ENCODE measurements at regions not wholly inside any gene's neighbourhood (a gene's known extent, or its start where the extent isn't known, plus 50 kb on each side); places are given as distances from the start of the nearest gene placed in this dataset.
A peak's percentile ranks its signal among the peaks of the same experiment; 100 is the strongest.

DNA sequence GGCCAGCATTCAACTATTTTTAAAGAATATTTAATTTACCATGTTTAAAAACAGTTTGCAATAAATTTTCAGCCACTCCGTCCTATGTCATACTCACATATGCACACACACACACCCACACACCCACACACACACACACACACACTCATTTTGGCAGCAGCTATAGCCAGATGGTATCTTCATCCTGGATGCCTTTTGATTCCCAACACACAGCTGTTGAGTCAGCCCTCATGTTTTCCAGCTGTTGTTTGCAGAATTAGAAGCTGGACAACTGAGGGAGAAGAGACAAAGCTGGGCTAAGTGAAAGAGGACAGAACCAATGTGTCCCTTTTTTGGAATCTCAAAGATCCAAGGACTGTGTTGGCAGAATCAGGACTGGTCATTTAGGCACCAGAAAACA lies 80.0 kb upstream of the EGLN3 start (continued):
- TF ChIP-seq ZBTB40 (IDR thresholded peaks at IDR 0.05) (no peak), ZBTB40 (CRISPR knock-in tag; IDR thresholded peaks at IDR 0.05) (no peak), ZNF644 (tag; IDR thresholded peaks at IDR 0.05; ENCODE audit: low read depth) (no peak), ZFX (CRISPR knock-in tag; IDR thresholded peaks at IDR 0.05) (no peak), TCF15 (CRISPR knock-in tag; IDR thresholded peaks at IDR 0.05) (no peak), NCOR1 (IDR thresholded peaks at IDR 0.05) (no peak), HCFC1 (IDR thresholded peaks at IDR 0.05; ENCODE audit: low read depth, low read length) (no peak), PHF8 (IDR thresholded peaks at IDR 0.05; ENCODE audit: borderline replicate concordance, low read length) (no peak), MYC (IDR thresholded peaks at IDR 0.05; ENCODE audit: low read depth, low read length) (no peak), MYC (CRISPR knock-in tag; IDR thresholded peaks at IDR 0.05; ENCODE audit: borderline replicate concordance, low read depth) (no peak), TOE1 (IDR thresholded peaks at IDR 0.05; ENCODE audit: borderline replicate concordance) (no peak), TOE1 (CRISPR knock-in tag; IDR thresholded peaks at IDR 0.05; ENCODE audit: borderline replicate concordance, low read depth) (no peak), PML (IDR thresholded peaks at IDR 0.05; ENCODE audit: low read length) (no peak), ZNF143 (CRISPR knock-in tag; IDR thresholded peaks at IDR 0.05) (no peak), CBFA2T2 (conservative IDR thresholded peaks at IDR 0.05) (peak; percentile 46; the same call in 1 of the 2 replicates), ZNF583 (CRISPR knock-in tag; IDR thresholded peaks at IDR 0.05) (no peak)
- TF ChIP-seq, protein P1, sequence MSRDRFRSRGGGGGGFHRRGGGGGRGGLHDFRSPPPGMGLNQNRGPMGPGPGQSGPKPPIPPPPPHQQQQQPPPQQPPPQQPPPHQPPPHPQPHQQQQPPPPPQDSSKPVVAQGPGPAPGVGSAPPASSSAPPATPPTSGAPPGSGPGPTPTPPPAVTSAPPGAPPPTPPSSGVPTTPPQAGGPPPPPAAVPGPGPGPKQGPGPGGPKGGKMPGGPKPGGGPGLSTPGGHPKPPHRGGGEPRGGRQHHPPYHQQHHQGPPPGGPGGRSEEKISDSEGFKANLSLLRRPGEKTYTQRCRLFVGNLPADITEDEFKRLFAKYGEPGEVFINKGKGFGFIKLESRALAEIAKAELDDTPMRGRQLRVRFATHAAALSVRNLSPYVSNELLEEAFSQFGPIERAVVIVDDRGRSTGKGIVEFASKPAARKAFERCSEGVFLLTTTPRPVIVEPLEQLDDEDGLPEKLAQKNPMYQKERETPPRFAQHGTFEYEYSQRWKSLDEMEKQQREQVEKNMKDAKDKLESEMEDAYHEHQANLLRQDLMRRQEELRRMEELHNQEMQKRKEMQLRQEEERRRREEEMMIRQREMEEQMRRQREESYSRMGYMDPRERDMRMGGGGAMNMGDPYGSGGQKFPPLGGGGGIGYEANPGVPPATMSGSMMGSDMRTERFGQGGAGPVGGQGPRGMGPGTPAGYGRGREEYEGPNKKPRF (IDR thresholded peaks at IDR 0.05; ENCODE audit: low read depth, low read length) = no peak
- TF ChIP-seq, protein P2, sequence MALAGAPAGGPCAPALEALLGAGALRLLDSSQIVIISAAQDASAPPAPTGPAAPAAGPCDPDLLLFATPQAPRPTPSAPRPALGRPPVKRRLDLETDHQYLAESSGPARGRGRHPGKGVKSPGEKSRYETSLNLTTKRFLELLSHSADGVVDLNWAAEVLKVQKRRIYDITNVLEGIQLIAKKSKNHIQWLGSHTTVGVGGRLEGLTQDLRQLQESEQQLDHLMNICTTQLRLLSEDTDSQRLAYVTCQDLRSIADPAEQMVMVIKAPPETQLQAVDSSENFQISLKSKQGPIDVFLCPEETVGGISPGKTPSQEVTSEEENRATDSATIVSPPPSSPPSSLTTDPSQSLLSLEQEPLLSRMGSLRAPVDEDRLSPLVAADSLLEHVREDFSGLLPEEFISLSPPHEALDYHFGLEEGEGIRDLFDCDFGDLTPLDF (CRISPR knock-in tag; IDR thresholded peaks at IDR 0.05) = no peak

Measured in K562 (cell line).